Progenitor cell of endocrine pancreas (in vitro differentiated cells): ENCODE measurements at regions not wholly inside any gene's neighbourhood (a gene's known extent, or its start where the extent isn't known, plus 50 kb on each side); places are given as distances from the start of the nearest gene placed in this dataset.
A peak's percentile ranks its signal among the peaks of the same experiment; 100 is the strongest.

Experiments
- DNase-seq: peaks from one replicate; pipeline ENCODE4 v3.0.0; 2021; ENCODE audit warnings: low spot score; ENCODE audit not compliant: unreplicated experiment
- H3K27ac Mint-ChIP-seq: 2 replicates; pipeline ENCODE4 v1.8.0; 2021; ENCODE audit warnings: mild to moderate bottlenecking, moderate library complexity, mixed read lengths
- H3K27me3 Mint-ChIP-seq: 2 replicates; pipeline ENCODE4 v1.8.0; 2021; ENCODE audit warnings: mixed read lengths
- H3K36me3 Mint-ChIP-seq: 2 replicates; pipeline ENCODE4 v1.8.0; 2022; ENCODE audit warnings: mixed read lengths; ENCODE audit not compliant: insufficient read depth
- H3K4me1 Mint-ChIP-seq: 2 replicates; pipeline ENCODE4 v1.8.0; 2021; ENCODE audit warnings: low read depth, mixed read lengths
- H3K4me3 Mint-ChIP-seq: 2 replicates; pipeline ENCODE4 v1.8.0; 2021; ENCODE audit warnings: low read depth, mild to moderate bottlenecking, moderate library complexity, mixed read lengths
- H3K9me3 Mint-ChIP-seq: 2 replicates; pipeline ENCODE4 v1.8.0; 2021; ENCODE audit warnings: low read depth, mixed read lengths
- TF ChIP-seq, protein P1 (sequence below): fragments of 200-600 bp; sonication (generic); IDR thresholded peaks from one replicate; pipeline ENCODE4 v1.5.0; 2021; ENCODE audit warnings: antibody characterized with exemption, mild to moderate bottlenecking; ENCODE audit not compliant: unreplicated experiment

DNA sequence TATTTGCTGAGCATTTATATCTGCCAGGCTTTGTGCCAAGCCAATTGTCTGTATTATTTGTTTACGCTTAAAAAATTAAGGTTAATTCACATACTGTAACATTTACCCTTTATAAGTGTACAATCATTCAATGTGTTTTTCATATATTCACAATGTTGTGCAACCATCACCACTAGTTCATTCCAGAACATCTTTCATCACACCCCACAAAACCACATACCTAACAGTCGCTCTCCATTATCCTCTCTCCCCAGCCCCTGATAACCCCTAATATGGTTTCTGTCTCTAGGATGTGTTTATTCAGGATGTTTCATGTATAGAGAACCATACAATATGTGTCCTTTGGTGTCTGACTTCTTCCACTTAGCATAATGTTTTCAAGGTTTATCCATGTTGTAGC lies 234.1 kb downstream of the INSIG2 start:
- no peak overlapping the region for H3K27ac Mint-ChIP-seq
- peaks cover 22% of the 10 kb centered on the region for H3K4me1 Mint-ChIP-seq
- DNase-seq = no peak
- TF ChIP-seq, protein P1, sequence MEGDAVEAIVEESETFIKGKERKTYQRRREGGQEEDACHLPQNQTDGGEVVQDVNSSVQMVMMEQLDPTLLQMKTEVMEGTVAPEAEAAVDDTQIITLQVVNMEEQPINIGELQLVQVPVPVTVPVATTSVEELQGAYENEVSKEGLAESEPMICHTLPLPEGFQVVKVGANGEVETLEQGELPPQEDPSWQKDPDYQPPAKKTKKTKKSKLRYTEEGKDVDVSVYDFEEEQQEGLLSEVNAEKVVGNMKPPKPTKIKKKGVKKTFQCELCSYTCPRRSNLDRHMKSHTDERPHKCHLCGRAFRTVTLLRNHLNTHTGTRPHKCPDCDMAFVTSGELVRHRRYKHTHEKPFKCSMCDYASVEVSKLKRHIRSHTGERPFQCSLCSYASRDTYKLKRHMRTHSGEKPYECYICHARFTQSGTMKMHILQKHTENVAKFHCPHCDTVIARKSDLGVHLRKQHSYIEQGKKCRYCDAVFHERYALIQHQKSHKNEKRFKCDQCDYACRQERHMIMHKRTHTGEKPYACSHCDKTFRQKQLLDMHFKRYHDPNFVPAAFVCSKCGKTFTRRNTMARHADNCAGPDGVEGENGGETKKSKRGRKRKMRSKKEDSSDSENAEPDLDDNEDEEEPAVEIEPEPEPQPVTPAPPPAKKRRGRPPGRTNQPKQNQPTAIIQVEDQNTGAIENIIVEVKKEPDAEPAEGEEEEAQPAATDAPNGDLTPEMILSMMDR = no peak
- peaks cover 20% of the 10 kb centered on the region for H3K9me3 Mint-ChIP-seq
- H3K4me3 Mint-ChIP-seq = no peak overlapping the region
- no peaks in the 10 kb centered on the region for H3K27me3 Mint-ChIP-seq
- H3K36me3 Mint-ChIP-seq = peaks cover 3% of the 10 kb centered on the region

DNA sequence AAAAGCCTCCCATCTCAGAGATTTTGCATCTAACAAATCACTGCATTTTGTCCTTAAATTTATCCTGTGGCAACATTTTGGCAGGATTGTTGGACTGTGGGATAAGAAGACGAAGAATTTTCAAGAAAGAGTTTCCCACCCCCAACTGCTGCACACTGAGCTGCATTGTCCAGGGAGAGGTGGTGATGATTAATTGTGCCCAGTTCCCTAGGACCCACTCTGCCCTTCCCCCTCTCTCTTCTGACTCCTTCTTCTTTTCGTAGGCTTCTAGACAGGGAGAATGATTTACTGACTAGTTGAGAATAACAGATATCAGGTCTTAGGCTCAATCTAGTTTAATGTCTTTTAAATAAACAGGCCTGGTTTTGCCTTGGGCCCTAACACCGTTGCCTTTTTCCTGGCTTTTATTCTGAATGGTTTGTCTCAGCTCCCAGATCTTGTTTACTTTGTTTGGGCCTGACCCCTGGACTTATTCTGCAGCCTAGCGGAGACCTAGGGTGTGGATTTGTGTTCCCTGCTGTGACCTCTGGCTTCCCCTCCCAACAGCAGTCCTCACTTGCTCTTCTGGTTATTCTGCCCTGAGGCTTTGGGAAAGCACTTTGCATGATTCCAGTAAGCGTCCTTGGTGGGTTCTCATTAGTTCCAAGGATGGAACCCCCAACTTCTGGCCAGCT lies 233.3 kb downstream of the INSIG2 start:
- Mint-ChIP-seq H3K4me3 (no peak overlapping the region), H3K27me3 (no peaks in the 10 kb centered on the region), H3K9me3 (peaks cover 20% of the 10 kb centered on the region), H3K4me1 (peaks cover 22% of the 10 kb centered on the region), H3K36me3 (peaks cover 3% of the 10 kb centered on the region), H3K27ac (peak overlapping the region; percentile 62)
- no peak for DNase-seq
- TF ChIP-seq, protein P1 = no peak

DNA sequence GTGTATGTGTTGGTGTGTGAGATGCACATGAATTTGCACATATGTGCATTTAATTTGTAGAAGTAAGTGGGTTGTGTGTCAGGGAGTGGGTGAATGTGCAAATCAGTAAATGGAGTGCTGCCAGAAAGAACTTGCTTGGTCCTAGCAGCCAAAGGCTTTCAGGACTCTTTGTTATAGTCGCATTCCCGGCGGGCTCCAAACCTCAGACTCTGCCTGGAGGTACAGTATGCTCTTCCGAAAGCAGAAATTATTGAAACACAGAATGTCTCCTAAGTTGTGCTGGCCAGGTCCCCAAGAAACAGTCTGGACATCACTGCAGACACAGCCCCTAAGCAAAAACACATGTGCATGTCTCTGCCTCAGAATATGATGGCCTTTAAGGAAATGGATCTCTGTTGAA lies 232.4 kb downstream of the INSIG2 start:
- H3K27ac Mint-ChIP-seq = no peak overlapping the region
- H3K36me3 Mint-ChIP-seq = peaks cover 3% of the 10 kb centered on the region
- TF ChIP-seq, protein P1 = no peak
- no peaks in the 10 kb centered on the region for H3K27me3 Mint-ChIP-seq
- H3K4me1 Mint-ChIP-seq = peaks cover 22% of the 10 kb centered on the region
- no peak overlapping the region for H3K4me3 Mint-ChIP-seq
- H3K9me3 Mint-ChIP-seq = peaks cover 20% of the 10 kb centered on the region
- DNase-seq = no peak

DNA sequence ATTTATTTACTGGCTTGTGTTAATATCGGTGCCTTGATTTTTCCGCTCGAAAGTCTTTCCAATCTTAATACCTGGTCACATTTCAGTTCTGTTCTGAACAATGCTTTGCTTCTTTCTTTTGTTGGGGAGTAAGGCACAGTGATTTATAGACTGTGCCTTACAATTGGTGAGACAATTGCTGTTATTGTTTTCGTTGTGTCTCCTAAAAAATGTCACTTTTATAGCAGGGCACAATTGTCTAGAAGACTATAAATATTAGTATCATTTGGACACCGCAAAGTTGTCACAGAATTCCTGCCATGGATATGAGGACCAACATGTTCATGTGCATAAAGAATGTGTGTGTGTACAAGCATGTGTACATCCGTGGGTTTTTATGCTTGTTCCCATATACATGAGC lies 231.9 kb downstream of the INSIG2 start:
- no peaks in the 10 kb centered on the region for H3K27me3 Mint-ChIP-seq
- peaks cover 3% of the 10 kb centered on the region for H3K36me3 Mint-ChIP-seq
- TF ChIP-seq, protein P1 = no peak
- peaks cover 22% of the 10 kb centered on the region for H3K4me1 Mint-ChIP-seq
- no peak for DNase-seq
- H3K27ac Mint-ChIP-seq = no peak overlapping the region
- H3K9me3 Mint-ChIP-seq = peaks cover 20% of the 10 kb centered on the region
- H3K4me3 Mint-ChIP-seq = no peak overlapping the region

DNA sequence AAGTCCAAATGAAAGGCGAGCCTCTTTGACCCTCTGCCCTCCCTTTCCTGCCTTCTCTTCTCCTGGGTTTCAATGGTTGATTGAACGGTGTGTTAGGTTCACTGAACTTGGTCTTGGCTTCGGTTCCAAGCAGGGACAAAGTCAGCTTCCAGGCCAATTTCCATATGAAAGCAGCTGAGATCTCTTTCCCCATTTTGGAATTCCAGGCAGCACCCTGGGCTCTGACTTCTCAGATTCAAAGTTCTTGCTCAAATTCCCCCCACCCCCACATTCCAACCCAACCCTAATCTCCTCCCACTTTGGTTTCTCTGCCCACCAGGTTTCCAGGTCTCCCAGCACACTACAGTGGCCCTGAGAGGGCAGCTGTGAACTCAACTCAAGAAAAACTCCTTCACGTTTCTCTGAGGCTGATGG lies 231.0 kb downstream of the INSIG2 start:
- Mint-ChIP-seq H3K4me1 (peaks cover 22% of the 10 kb centered on the region), H3K36me3 (peaks cover 3% of the 10 kb centered on the region), H3K4me3 (no peak overlapping the region), H3K27ac (peak overlapping the region; percentile 72), H3K27me3 (no peaks in the 10 kb centered on the region), H3K9me3 (peaks cover 20% of the 10 kb centered on the region)
- TF ChIP-seq, protein P1 = no peak
- no peak for DNase-seq
